GM23338 (cell line): ENCODE measurements at regions not wholly inside any gene's neighbourhood (a gene's known extent, or its start where the extent isn't known, plus 50 kb on each side); places are given as distances from the start of the nearest gene placed in this dataset.

ENCODE experiments used
- ATAC-seq: fragments of 200-7000 bp; cut with Tn5 transposase; 3 replicates; pipeline ENCODE4 v1.9.1; 2020
- DNase-seq: peaks from one replicate; pipeline ENCODE4 v3.0.0-alpha.2; 2015; ENCODE audit warnings: low spot score
- H2AFZ ChIP-seq: fragments of 200-600 bp; sonication (generic); 2 replicates; pipeline ENCODE4 v1.8.0; 2016; ENCODE audit warnings: antibody characterized with exemption, mild to moderate bottlenecking, moderate library complexity
- H3F3A ChIP-seq: fragments of 200-600 bp; sonication (generic); replicated peaks from 2 replicates; pipeline ENCODE4 v1.8.0; 2017; ENCODE audit warnings: antibody characterized with exemption, mixed run types, low read depth
- H3K27ac ChIP-seq: fragments of 200-600 bp; sonication (generic); 2 replicates; pipeline ENCODE4 v1.6.1; 2016; ENCODE audit warnings: low read depth
- H3K27me3 ChIP-seq: fragments of 200-600 bp; sonication (generic); 2 replicates; pipeline ENCODE4 v1.8.0; 2016; ENCODE audit warnings: mild to moderate bottlenecking, mixed run types, moderate library complexity; ENCODE audit not compliant: insufficient read depth
- H3K36me3 ChIP-seq: fragments of 200-600 bp; sonication (generic); 2 replicates; pipeline ENCODE4 v1.8.0; 2016; ENCODE audit warnings: mild to moderate bottlenecking; ENCODE audit not compliant: insufficient read depth
- H3K4me1 ChIP-seq: fragments of 200-600 bp; sonication (generic); 2 replicates; pipeline ENCODE4 v1.8.0; 2016; ENCODE audit warnings: mild to moderate bottlenecking, moderate library complexity; ENCODE audit not compliant: insufficient read depth
- H3K4me2 ChIP-seq: fragments of 200-600 bp; sonication (generic); 2 replicates; pipeline ENCODE4 v1.7.1; 2017; ENCODE audit warnings: mixed run types
- H3K4me3 ChIP-seq: fragments of 200-600 bp; sonication (generic); 2 replicates; pipeline ENCODE4 v1.6.1; 2016; ENCODE audit warnings: mixed run types
- H3K79me2 ChIP-seq: fragments of 200-600 bp; sonication (generic); replicated peaks from 2 replicates; pipeline ENCODE4 v1.8.0; 2017; ENCODE audit warnings: mild to moderate bottlenecking; ENCODE audit not compliant: insufficient read depth
- H3K9me2 ChIP-seq: fragments of 200-600 bp; sonication (generic); 2 replicates; pipeline ENCODE4 v1.8.0; 2017; ENCODE audit not compliant: insufficient read depth
- H4K20me1 ChIP-seq: fragments of 200-600 bp; sonication (generic); replicated peaks from 2 replicates; pipeline ENCODE4 v1.8.0; 2017; ENCODE audit warnings: mild to moderate bottlenecking; ENCODE audit not compliant: insufficient read depth
- H3K27ac Mint-ChIP-seq: 2 replicates; pipeline ENCODE4 v1.8.0; 2020; ENCODE audit warnings: inconsistent platforms, mild to moderate bottlenecking, moderate library complexity, mixed read lengths
- H3K27me3 Mint-ChIP-seq: 3 replicates; pipeline ENCODE4 v1.8.0; 2022; ENCODE audit warnings: low read depth, mild to moderate bottlenecking, moderate library complexity, mixed read lengths, inconsistent platforms; ENCODE audit not compliant: insufficient read depth, poor library complexity
- H3K36me3 Mint-ChIP-seq: 3 replicates; pipeline ENCODE4 v1.8.0; 2021; ENCODE audit warnings: low read depth, mild to moderate bottlenecking, inconsistent platforms, moderate library complexity, mixed read lengths
- H3K4me1 Mint-ChIP-seq: 3 replicates; pipeline ENCODE4 v1.8.0; 2020; ENCODE audit warnings: mild to moderate bottlenecking, inconsistent platforms, mixed read lengths
- H3K4me3 Mint-ChIP-seq: 3 replicates; pipeline ENCODE4 v1.8.0; 2021; ENCODE audit warnings: moderate library complexity, mild to moderate bottlenecking, inconsistent platforms, mixed read lengths
- H3K9me3 Mint-ChIP-seq: 3 replicates; pipeline ENCODE4 v1.8.0; 2020; ENCODE audit warnings: moderate library complexity, mild to moderate bottlenecking, inconsistent platforms, mixed read lengths
- CREB1 ChIP-seq: fragments of 250-450 bp; sonication (Bioruptor Pico); IDR thresholded peaks from 2 replicates; pipeline ENCODE4 v1.5.0; 2020; ENCODE audit warnings: low read depth, mild to moderate bottlenecking, moderate library complexity
- CTCF ChIP-seq, 2 experiments: fragments of 200-600 bp in 1 of 2; sonication (generic) in 1 of 2; conservative IDR thresholded peaks; 2 replicates each; pipeline versions ENCODE4 v1.5.1 to v1.6.1; 2016 to 2017; ENCODE audit warnings: antibody characterized with exemption in 2 of 2, low read depth in 2 of 2, mild to moderate bottlenecking in 2 of 2, moderate library complexity in 1 of 2
- ETS1 ChIP-seq: IDR thresholded peaks from 2 replicates; pipeline ENCODE4 v1.6.1; 2016; ENCODE audit warnings: antibody characterized with exemption
- EZH2 ChIP-seq: fragments of 200-600 bp; sonication (generic); IDR thresholded peaks from one replicate; pipeline ENCODE4 v1.8.0; 2017; ENCODE audit warnings: antibody characterized with exemption, mild to moderate bottlenecking, low read depth; ENCODE audit not compliant: unreplicated experiment
- EZH2phosphoT487 ChIP-seq: fragments of 200-600 bp; sonication (generic); IDR thresholded peaks from one replicate; pipeline ENCODE4 v1.8.1; 2018; ENCODE audit warnings: antibody characterized with exemption; ENCODE audit not compliant: unreplicated experiment
- JUNB ChIP-seq: IDR thresholded peaks from one replicate; pipeline ENCODE4 v1.6.1; 2016; ENCODE audit warnings: antibody characterized with exemption; ENCODE audit not compliant: unreplicated experiment
- NANOG ChIP-seq: IDR thresholded peaks from 2 replicates; pipeline ENCODE4 v1.6.1; 2016; ENCODE audit warnings: antibody characterized with exemption, borderline replicate concordance
- POLR2AphosphoS5 ChIP-seq: IDR thresholded peaks from 2 replicates; pipeline ENCODE4 v1.6.1; 2016; ENCODE audit warnings: antibody characterized with exemption, low read depth
- REST ChIP-seq: IDR thresholded peaks from one replicate; pipeline ENCODE4 v1.6.1; 2018; ENCODE audit warnings: antibody characterized with exemption; ENCODE audit not compliant: unreplicated experiment
- STAT1 ChIP-seq: IDR thresholded peaks from one replicate; pipeline ENCODE4 v1.6.1; 2016; ENCODE audit warnings: antibody characterized with exemption; ENCODE audit not compliant: unreplicated experiment
- ZNF114 ChIP-seq: fragments of 250-450 bp; sonication (Bioruptor Pico); IDR thresholded peaks from 2 replicates; pipeline ENCODE4 v1.5.0; 2020; ENCODE audit warnings: mild to moderate bottlenecking, moderate library complexity
- ZNF331 ChIP-seq: fragments of 250-450 bp; sonication (Bioruptor Pico); IDR thresholded peaks from 2 replicates; pipeline ENCODE4 v1.5.0; 2020; ENCODE audit warnings: low read depth, mild to moderate bottlenecking, moderate library complexity
- ZNF462 ChIP-seq: fragments of 250-450 bp; sonication (Bioruptor Pico); IDR thresholded peaks from 2 replicates; pipeline ENCODE4 v1.5.0; 2020; ENCODE audit warnings: mild to moderate bottlenecking, moderate library complexity

- DNase-seq (no peak), ATAC-seq (no peak)
- Histone ChIP-seq H3K4me2 (no peak overlapping the region), H3K79me2 (no peaks in the 10 kb centered on the region), H3K4me1 (no peaks in the 10 kb centered on the region), H3K27ac (no peak overlapping the region), H3K27me3 (no peaks in the 10 kb centered on the region), H3K36me3 (no peaks in the 10 kb centered on the region), H3F3A (no peaks in the 10 kb centered on the region), H3K9me2 (no peaks in the 10 kb centered on the region), H3K4me3 (no peak overlapping the region), H2AFZ (0 out of 2 replicates have a peak overlapping the region, but pooled peaks have one; percentile 65), H4K20me1 (no peaks in the 10 kb centered on the region)
- no peak for TF ChIP-seq REST
- TF ChIP-seq POLR2AphosphoS5, result no peak
- TF ChIP-seq CREB1, result no peak
- no peak for TF ChIP-seq NANOG
- TF ChIP-seq STAT1, result no peak
- TF ChIP-seq ETS1, result no peak
- TF ChIP-seq ZNF462 (CRISPR knock-in tag), result no peak
- no peak for TF ChIP-seq ZNF114 (CRISPR knock-in tag)
- no peak for TF ChIP-seq EZH2
- TF ChIP-seq ZNF331, result no peak
- no peak for TF ChIP-seq CTCF (conservative IDR thresholded peaks at IDR 0.05; ENCODE audit: low read depth in 2 of 2)
- TF ChIP-seq JUNB, result no peak
- TF ChIP-seq EZH2phosphoT487, result no peak
- Mint-ChIP-seq H3K27ac (no peak overlapping the region), H3K9me3 (no peaks in the 10 kb centered on the region), H3K4me1 (peaks cover 2% of the 10 kb centered on the region; the same call in 1 of the 3 replicates), H3K4me3 (no peak overlapping the region), H3K36me3 (no peaks in the 10 kb centered on the region), H3K27me3 (no peaks in the 10 kb centered on the region)
Observed at GRCh38 chr14:36083317-36083716, 93.2 kb downstream of the PTCSC3 start.
